WTC11 (cell line): ENCODE measurements at regions not wholly inside any gene's neighbourhood (a gene's known extent, or its start where the extent isn't known, plus 50 kb on each side); places are given as distances from the start of the nearest gene placed in this dataset.

Source experiments
- ATAC-seq: fragments of 200-7000 bp; cut with Tn5 transposase; 2 replicates; pipeline ENCODE4 v1.10.0; 2021; ENCODE audit warnings: mild to moderate bottlenecking, moderate library complexity
- CTCF ChIA-PET: fragments of 300-600 bp; sonication (Branson Sonifier 250); formaldehyde crosslinking; loops from one replicate; lab custom pipeline; 2021; ENCODE audit warnings: antibody characterized with exemption; lab: Charles Lee
- POLR2A ChIA-PET: fragments of 350-600 bp; sonication (Branson Sonifier 250); formaldehyde crosslinking; loops from one replicate; lab custom pipeline; 2021; ENCODE audit warnings: antibody characterized with exemption; lab: Charles Lee
- DNase-seq: peaks from one replicate; pipeline ENCODE4 v3.0.0; 2021; ENCODE audit warnings: low spot score
- H3K27ac Mint-ChIP-seq: 2 replicates; pipeline ENCODE4 v1.8.0; 2021; ENCODE audit warnings: mixed read lengths
- H3K27me3 Mint-ChIP-seq: 2 replicates; pipeline ENCODE4 v1.8.0; 2021; ENCODE audit warnings: low read depth, mild to moderate bottlenecking, moderate library complexity, mixed read lengths
- H3K36me3 Mint-ChIP-seq: 2 replicates; pipeline ENCODE4 v1.8.0; 2021; ENCODE audit warnings: mixed read lengths
- H3K4me1 Mint-ChIP-seq: 2 replicates; pipeline ENCODE4 v1.8.0; 2022; ENCODE audit warnings: mixed read lengths
- H3K4me3 Mint-ChIP-seq: 2 replicates; pipeline ENCODE4 v1.8.0; 2021; ENCODE audit warnings: mild to moderate bottlenecking, moderate library complexity, mixed read lengths
- H3K9me3 Mint-ChIP-seq: 2 replicates; pipeline ENCODE4 v1.8.0; 2021; ENCODE audit warnings: mixed read lengths
- ATF1 ChIP-seq: sonication (generic); formaldehyde crosslinking; IDR thresholded peaks from 2 replicates; pipeline ENCODE4 v1.8.1; 2023; ENCODE audit warnings: mild to moderate bottlenecking, moderate library complexity, missing genetic modification reagents
- ELF4 ChIP-seq: sonication (generic); formaldehyde crosslinking; IDR thresholded peaks from 2 replicates; pipeline ENCODE4 v1.8.1; 2022; ENCODE audit warnings: low read depth, mild to moderate bottlenecking, moderate library complexity, missing genetic modification reagents
- EMX1 ChIP-seq: fragments of 250-450 bp; sonication (Bioruptor Pico); IDR thresholded peaks from 2 replicates; pipeline ENCODE4 v1.8.0; 2021; ENCODE audit warnings: mild to moderate bottlenecking
- ESRRA ChIP-seq: sonication (generic); formaldehyde crosslinking; IDR thresholded peaks from 2 replicates; pipeline ENCODE4 v1.8.1; 2022; ENCODE audit warnings: mild to moderate bottlenecking, missing genetic modification reagents, borderline replicate concordance
- FOXJ3 ChIP-seq: sonication (generic); formaldehyde crosslinking; IDR thresholded peaks from 2 replicates; pipeline ENCODE4 v1.9.0; 2021; ENCODE audit warnings: missing genetic modification reagents, mild to moderate bottlenecking, borderline replicate concordance
- GRHL2 ChIP-seq: fragments of 250-450 bp; sonication (Bioruptor Pico); IDR thresholded peaks from 2 replicates; pipeline ENCODE4 v1.8.0; 2022; ENCODE audit warnings: mild to moderate bottlenecking, moderate library complexity; ENCODE audit not compliant: insufficient replicate concordance, severe bottlenecking
- JAZF1 ChIP-seq: fragments of 250-450 bp; sonication (Bioruptor Pico); IDR thresholded peaks from 2 replicates; pipeline ENCODE4 v1.9.0; 2021; ENCODE audit warnings: moderate library complexity, mild to moderate bottlenecking, inconsistent platforms
- NFE2L1 ChIP-seq: sonication (generic); formaldehyde crosslinking; IDR thresholded peaks from 2 replicates; pipeline ENCODE4 v1.8.1; 2023; ENCODE audit warnings: missing genetic modification reagents
- NFYB ChIP-seq: sonication (generic); formaldehyde crosslinking; conservative IDR thresholded peaks from 2 replicates; pipeline ENCODE4 v1.8.0; 2022; ENCODE audit warnings: low read depth, missing genetic modification reagents
- NR1H2 ChIP-seq: sonication (generic); formaldehyde crosslinking; IDR thresholded peaks from 2 replicates; pipeline ENCODE4 v1.9.0; 2021; ENCODE audit warnings: mild to moderate bottlenecking, moderate library complexity, missing genetic modification reagents
- NR2C2 ChIP-seq: sonication (generic); formaldehyde crosslinking; IDR thresholded peaks from 2 replicates; pipeline ENCODE4 v1.8.0; 2022; ENCODE audit warnings: mild to moderate bottlenecking, missing genetic modification reagents
- NR3C1 ChIP-seq: sonication (generic); formaldehyde crosslinking; conservative IDR thresholded peaks from 2 replicates; pipeline ENCODE4 v1.8.1; 2023; ENCODE audit warnings: low read depth, mild to moderate bottlenecking, missing genetic modification reagents
- OVOL2 ChIP-seq: fragments of 250-450 bp; sonication (Bioruptor Pico); IDR thresholded peaks from 2 replicates; pipeline ENCODE4 v1.9.0; 2021; ENCODE audit warnings: mild to moderate bottlenecking, borderline replicate concordance
- RELA ChIP-seq: sonication (generic); formaldehyde crosslinking; IDR thresholded peaks from 2 replicates; pipeline ENCODE4 v1.8.1; 2022; ENCODE audit warnings: missing genetic modification reagents, mild to moderate bottlenecking, borderline replicate concordance
- SMAD3 ChIP-seq: sonication (generic); formaldehyde crosslinking; IDR thresholded peaks from 2 replicates; pipeline ENCODE4 v1.8.0; 2022; ENCODE audit warnings: missing genetic modification reagents, mild to moderate bottlenecking, borderline replicate concordance
- ZNF263 ChIP-seq: sonication (generic); formaldehyde crosslinking; IDR thresholded peaks from 2 replicates; pipeline ENCODE4 v1.8.1; 2022; ENCODE audit warnings: low read depth, mild to moderate bottlenecking, moderate library complexity, missing genetic modification reagents
- ZNF317 ChIP-seq: sonication (generic); formaldehyde crosslinking; IDR thresholded peaks from 2 replicates; pipeline ENCODE4 v1.8.1; 2023; ENCODE audit warnings: low read depth, mild to moderate bottlenecking, moderate library complexity, missing genetic modification reagents, borderline replicate concordance
- ZNF416 ChIP-seq: fragments of 250-450 bp; sonication (Bioruptor Pico); IDR thresholded peaks from 2 replicates; pipeline ENCODE4 v1.9.0; 2021; ENCODE audit warnings: mild to moderate bottlenecking, inconsistent platforms
- TF ChIP-seq, protein P1 (sequence below): sonication (generic); formaldehyde crosslinking; IDR thresholded peaks from 2 replicates; pipeline ENCODE4 v1.8.1; 2023; ENCODE audit warnings: mild to moderate bottlenecking, missing genetic modification reagents, moderate library complexity
- TF ChIP-seq, protein P2 (sequence below): sonication (generic); formaldehyde crosslinking; IDR thresholded peaks from 2 replicates; pipeline ENCODE4 v1.8.0; 2023; ENCODE audit warnings: missing genetic modification reagents, mild to moderate bottlenecking, borderline replicate concordance
- TF ChIP-seq, protein P3 (sequence below): fragments of 250-450 bp; sonication (Bioruptor Pico); IDR thresholded peaks from 2 replicates; pipeline ENCODE4 v1.9.0; 2021; ENCODE audit warnings: mild to moderate bottlenecking, borderline replicate concordance

DNA sequence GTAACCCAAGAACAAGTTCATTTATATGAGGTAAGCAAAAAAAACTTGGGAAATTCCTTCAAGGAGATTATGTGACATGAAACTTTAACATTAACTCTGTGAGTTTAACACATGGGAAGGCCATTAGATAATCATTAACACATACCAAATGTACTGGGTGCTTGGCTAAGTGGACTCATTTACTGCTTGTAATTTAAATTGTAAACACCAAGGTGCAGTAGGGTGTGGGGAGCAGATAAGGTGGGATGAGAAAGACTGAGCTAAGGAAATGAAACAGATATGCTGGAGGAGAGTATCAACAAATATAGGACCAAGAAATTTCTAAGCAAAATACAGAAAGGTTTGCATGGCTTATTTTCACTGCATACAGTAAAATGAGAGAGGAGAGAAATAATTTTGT is 2384.8 kb upstream of the ACO1 start:
- ChIA-PET POLR2A (no interaction called here), CTCF (no interaction called here)
- Mint-ChIP-seq H3K27ac (no peak overlapping the region), H3K27me3 (no peaks in the 10 kb centered on the region), H3K36me3 (peaks cover 11% of the 10 kb centered on the region), H3K4me1 (no peaks in the 10 kb centered on the region; the same call in 1 of the 2 replicates), H3K9me3 (peaks cover 23% of the 10 kb centered on the region), H3K4me3 (no peak overlapping the region)
- DNase-seq (no peak), ATAC-seq (no peak)
- TF ChIP-seq GRHL2, result no peak
- no peak for TF ChIP-seq NFYB
- no peak for TF ChIP-seq ZNF263 (CRISPR knock-in tag)
- no peak for TF ChIP-seq ESRRA (CRISPR knock-in tag)
- no peak for TF ChIP-seq NR1H2 (CRISPR knock-in tag)
- no peak for TF ChIP-seq FOXJ3 (CRISPR knock-in tag)
- no peak for TF ChIP-seq ZNF317 (CRISPR knock-in tag)
- no peak for TF ChIP-seq SMAD3 (CRISPR knock-in tag)
- TF ChIP-seq, protein P1, sequence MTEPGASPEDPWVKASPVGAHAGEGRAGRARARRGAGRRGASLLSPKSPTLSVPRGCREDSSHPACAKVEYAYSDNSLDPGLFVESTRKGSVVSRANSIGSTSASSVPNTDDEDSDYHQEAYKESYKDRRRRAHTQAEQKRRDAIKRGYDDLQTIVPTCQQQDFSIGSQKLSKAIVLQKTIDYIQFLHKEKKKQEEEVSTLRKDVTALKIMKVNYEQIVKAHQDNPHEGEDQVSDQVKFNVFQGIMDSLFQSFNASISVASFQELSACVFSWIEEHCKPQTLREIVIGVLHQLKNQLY, result no peak
- TF ChIP-seq, protein P2, sequence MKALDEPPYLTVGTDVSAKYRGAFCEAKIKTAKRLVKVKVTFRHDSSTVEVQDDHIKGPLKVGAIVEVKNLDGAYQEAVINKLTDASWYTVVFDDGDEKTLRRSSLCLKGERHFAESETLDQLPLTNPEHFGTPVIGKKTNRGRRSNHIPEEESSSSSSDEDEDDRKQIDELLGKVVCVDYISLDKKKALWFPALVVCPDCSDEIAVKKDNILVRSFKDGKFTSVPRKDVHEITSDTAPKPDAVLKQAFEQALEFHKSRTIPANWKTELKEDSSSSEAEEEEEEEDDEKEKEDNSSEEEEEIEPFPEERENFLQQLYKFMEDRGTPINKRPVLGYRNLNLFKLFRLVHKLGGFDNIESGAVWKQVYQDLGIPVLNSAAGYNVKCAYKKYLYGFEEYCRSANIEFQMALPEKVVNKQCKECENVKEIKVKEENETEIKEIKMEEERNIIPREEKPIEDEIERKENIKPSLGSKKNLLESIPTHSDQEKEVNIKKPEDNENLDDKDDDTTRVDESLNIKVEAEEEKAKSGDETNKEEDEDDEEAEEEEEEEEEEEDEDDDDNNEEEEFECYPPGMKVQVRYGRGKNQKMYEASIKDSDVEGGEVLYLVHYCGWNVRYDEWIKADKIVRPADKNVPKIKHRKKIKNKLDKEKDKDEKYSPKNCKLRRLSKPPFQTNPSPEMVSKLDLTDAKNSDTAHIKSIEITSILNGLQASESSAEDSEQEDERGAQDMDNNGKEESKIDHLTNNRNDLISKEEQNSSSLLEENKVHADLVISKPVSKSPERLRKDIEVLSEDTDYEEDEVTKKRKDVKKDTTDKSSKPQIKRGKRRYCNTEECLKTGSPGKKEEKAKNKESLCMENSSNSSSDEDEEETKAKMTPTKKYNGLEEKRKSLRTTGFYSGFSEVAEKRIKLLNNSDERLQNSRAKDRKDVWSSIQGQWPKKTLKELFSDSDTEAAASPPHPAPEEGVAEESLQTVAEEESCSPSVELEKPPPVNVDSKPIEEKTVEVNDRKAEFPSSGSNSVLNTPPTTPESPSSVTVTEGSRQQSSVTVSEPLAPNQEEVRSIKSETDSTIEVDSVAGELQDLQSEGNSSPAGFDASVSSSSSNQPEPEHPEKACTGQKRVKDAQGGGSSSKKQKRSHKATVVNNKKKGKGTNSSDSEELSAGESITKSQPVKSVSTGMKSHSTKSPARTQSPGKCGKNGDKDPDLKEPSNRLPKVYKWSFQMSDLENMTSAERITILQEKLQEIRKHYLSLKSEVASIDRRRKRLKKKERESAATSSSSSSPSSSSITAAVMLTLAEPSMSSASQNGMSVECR (CRISPR knock-in tag), result no peak
- no peak for TF ChIP-seq ATF1
- TF ChIP-seq NR2C2, result no peak
- no peak for TF ChIP-seq OVOL2 (CRISPR knock-in tag)

DNA sequence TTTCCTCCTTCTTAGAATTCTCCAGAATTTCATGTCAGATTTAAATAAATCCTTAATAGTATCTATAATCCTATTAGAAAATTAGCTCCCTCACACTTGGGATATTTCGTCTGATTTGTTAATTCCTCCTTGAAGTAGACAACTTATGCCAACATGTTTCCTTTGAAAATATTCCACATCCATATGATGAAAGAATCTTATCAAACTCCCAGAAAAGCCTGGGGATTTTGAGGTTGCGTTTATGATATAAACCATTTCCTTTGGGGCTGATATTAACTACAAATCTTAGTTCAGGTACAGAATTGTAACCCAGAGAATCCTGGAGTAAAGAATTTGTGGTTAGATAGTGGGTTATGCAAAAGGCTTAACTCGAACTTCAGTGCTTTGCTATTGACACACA is 2373.8 kb upstream of the ACO1 start:
- H3K4me1 Mint-ChIP-seq, result no peaks in the 10 kb centered on the region
- TF ChIP-seq ELF4 (no peak), NR3C1 (CRISPR knock-in tag) (no peak), RELA (CRISPR knock-in tag) (no peak), ZNF263 (CRISPR knock-in tag) (no peak), JAZF1 (no peak), ZNF416 (CRISPR knock-in tag) (no peak), NFE2L1 (no peak), EMX1 (CRISPR knock-in tag) (no peak)
- TF ChIP-seq, protein P3, sequence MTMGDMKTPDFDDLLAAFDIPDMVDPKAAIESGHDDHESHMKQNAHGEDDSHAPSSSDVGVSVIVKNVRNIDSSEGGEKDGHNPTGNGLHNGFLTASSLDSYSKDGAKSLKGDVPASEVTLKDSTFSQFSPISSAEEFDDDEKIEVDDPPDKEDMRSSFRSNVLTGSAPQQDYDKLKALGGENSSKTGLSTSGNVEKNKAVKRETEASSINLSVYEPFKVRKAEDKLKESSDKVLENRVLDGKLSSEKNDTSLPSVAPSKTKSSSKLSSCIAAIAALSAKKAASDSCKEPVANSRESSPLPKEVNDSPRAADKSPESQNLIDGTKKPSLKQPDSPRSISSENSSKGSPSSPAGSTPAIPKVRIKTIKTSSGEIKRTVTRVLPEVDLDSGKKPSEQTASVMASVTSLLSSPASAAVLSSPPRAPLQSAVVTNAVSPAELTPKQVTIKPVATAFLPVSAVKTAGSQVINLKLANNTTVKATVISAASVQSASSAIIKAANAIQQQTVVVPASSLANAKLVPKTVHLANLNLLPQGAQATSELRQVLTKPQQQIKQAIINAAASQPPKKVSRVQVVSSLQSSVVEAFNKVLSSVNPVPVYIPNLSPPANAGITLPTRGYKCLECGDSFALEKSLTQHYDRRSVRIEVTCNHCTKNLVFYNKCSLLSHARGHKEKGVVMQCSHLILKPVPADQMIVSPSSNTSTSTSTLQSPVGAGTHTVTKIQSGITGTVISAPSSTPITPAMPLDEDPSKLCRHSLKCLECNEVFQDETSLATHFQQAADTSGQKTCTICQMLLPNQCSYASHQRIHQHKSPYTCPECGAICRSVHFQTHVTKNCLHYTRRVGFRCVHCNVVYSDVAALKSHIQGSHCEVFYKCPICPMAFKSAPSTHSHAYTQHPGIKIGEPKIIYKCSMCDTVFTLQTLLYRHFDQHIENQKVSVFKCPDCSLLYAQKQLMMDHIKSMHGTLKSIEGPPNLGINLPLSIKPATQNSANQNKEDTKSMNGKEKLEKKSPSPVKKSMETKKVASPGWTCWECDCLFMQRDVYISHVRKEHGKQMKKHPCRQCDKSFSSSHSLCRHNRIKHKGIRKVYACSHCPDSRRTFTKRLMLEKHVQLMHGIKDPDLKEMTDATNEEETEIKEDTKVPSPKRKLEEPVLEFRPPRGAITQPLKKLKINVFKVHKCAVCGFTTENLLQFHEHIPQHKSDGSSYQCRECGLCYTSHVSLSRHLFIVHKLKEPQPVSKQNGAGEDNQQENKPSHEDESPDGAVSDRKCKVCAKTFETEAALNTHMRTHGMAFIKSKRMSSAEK (CRISPR knock-in tag), result no peak
- DNase-seq, result no peak
- ChIA-PET POLR2A (no interaction called here), CTCF (no interaction called here)
- H3K4me3 Mint-ChIP-seq, result no peak overlapping the region
- no peak overlapping the region for H3K27ac Mint-ChIP-seq
- no peaks in the 10 kb centered on the region for H3K36me3 Mint-ChIP-seq
- no peaks in the 10 kb centered on the region for H3K9me3 Mint-ChIP-seq
- no peaks in the 10 kb centered on the region for H3K27me3 Mint-ChIP-seq
- no peak for ATAC-seq
